Cardiac muscle cell (in vitro differentiated cells and primary cell): ENCODE measurements at regions not wholly inside any gene's neighbourhood (a gene's known extent, or its start where the extent isn't known, plus 50 kb on each side); places are given as distances from the start of the nearest gene placed in this dataset.
A peak's percentile ranks its signal among the peaks of the same experiment; 100 is the strongest.
"Not testable (repeated sequence)": the region's sequence is repeated elsewhere in the genome, so short reads cannot be mapped to it uniquely, and the experiment has no call there.

Experiments
- DNase-seq, 2 donors: peaks; one replicate each; pipeline versions ENCODE4 v3.0.0 to v3.0.0-alpha.2; 2010 to 2017; ENCODE audit warnings: low read depth in 1 of 2, low spot score in 1 of 2
- H3K27ac ChIP-seq: fragments of 200-600 bp; sonication (generic); 2 replicates; pipeline ENCODE4 v1.5.1; 2016
- H3K27me3 ChIP-seq: fragments of 200-600 bp; sonication (generic); 2 replicates; pipeline ENCODE4 v1.6.0; 2016; ENCODE audit warnings: control low read depth
- H3K36me3 ChIP-seq: fragments of 200-600 bp; sonication (generic); 2 replicates; pipeline ENCODE4 v1.5.1; 2016; ENCODE audit warnings: control low read depth
- H3K4me1 ChIP-seq: fragments of 200-600 bp; sonication (generic); 2 replicates; pipeline ENCODE4 v1.8.1; 2017; ENCODE audit warnings: low read depth, mild to moderate bottlenecking, mixed run types
- H3K4me3 ChIP-seq: fragments of 200-600 bp; sonication (generic); 2 replicates; pipeline ENCODE4 v1.5.1; 2016; ENCODE audit warnings: mild to moderate bottlenecking
- H3K9me3 ChIP-seq: fragments of 200-600 bp; sonication (generic); 2 replicates; pipeline ENCODE4 v1.5.1; 2017; ENCODE audit warnings: low read depth, mild to moderate bottlenecking, control low read depth

DNA sequence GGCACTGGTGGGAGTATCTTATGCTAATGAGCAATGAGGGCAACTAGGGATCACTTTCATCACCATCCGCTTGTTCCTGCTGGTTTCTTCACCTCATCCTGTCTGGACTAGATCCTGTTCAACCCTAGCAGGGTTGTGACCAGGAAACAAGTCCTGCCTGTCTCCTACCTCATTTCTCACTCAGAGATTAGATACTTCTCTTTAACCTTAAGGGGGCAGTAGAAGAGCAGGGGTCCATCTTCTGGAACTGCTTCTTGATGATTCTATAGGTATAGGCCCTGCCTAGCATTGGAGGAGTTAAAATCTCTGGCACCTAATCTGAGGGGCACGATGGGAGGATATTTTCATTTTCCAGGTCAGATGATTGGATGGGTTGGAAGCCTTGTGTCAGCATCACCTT, 415.5 kb downstream of the TGIF2LX start:
- H3K27ac ChIP-seq, H3K4me3 ChIP-seq, H3K36me3 ChIP-seq, H3K4me1 ChIP-seq, H3K27me3 ChIP-seq, H3K9me3 ChIP-seq, DNase-seq: not testable (repeated sequence)

DNA sequence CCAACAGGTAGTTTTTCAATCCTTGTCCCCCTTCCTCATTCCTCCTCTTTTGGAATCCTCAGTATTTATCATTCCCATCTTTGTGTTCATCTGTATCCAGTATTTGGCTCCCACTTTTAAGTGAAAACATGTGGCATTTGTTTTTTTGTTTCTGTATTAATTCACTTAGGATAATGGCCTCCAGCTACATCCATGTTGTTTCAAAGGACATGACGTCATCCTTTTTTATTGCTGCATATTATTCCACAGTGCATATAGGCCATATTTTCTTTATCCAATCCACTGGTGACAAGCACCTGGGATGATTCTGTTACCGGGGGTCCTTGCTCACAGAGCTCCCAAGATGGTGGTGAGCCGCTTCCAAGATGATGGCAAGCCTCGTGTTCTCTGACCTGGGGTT, 447.9 kb downstream of the TGIF2LX start:
- not testable (repeated sequence) for H3K27ac ChIP-seq, H3K4me1 ChIP-seq, DNase-seq, H3K36me3 ChIP-seq, H3K27me3 ChIP-seq, H3K4me3 ChIP-seq, H3K9me3 ChIP-seq

- H3K27ac ChIP-seq, H3K9me3 ChIP-seq, H3K27me3 ChIP-seq: not testable (repeated sequence)
Observed at GRCh38 chrX:90398020-90398419, 476.3 kb downstream of the TGIF2LX start.

GRCh38 chrX:90402169-90402568, 480.5 kb downstream of the TGIF2LX start:
- H3K4me3 ChIP-seq, H3K4me1 ChIP-seq, H3K27ac ChIP-seq, H3K9me3 ChIP-seq, H3K27me3 ChIP-seq, H3K36me3 ChIP-seq, DNase-seq: not testable (repeated sequence)

More at GRCh38 chrX:90398020-90398419, 476.3 kb downstream of the TGIF2LX start:
- not testable (repeated sequence) for H3K4me1 ChIP-seq, DNase-seq, H3K4me3 ChIP-seq, H3K36me3 ChIP-seq

DNA sequence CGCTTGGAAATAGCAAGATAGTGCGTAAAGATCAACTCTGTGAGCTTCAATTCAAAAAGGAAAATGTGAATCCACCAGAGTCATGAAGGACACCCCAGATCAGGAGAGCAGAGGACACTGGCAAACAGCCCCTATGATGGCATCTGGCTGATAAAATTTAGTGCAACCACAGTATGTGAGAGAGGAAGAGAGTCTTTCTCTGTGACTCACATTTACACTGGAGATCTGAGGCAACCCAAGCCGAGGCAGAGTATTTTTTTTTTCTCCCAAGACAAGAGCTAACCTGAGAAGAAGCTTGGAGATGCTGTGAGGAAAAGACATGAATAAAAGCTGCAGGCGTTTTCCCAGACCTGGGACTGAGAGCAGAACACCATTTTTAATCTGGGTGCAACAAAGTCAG, 482.2 kb downstream of the TGIF2LX start:
- not testable (repeated sequence) for H3K9me3 ChIP-seq, H3K36me3 ChIP-seq, H3K4me3 ChIP-seq, H3K27me3 ChIP-seq, DNase-seq, H3K27ac ChIP-seq, H3K4me1 ChIP-seq

GRCh38 chrX:90404846-90405436, 483.2 kb downstream of the TGIF2LX start:
- DNase-seq, H3K4me1 ChIP-seq, H3K27ac ChIP-seq, H3K36me3 ChIP-seq, H3K4me3 ChIP-seq, H3K27me3 ChIP-seq, H3K9me3 ChIP-seq: not testable (repeated sequence)

DNA sequence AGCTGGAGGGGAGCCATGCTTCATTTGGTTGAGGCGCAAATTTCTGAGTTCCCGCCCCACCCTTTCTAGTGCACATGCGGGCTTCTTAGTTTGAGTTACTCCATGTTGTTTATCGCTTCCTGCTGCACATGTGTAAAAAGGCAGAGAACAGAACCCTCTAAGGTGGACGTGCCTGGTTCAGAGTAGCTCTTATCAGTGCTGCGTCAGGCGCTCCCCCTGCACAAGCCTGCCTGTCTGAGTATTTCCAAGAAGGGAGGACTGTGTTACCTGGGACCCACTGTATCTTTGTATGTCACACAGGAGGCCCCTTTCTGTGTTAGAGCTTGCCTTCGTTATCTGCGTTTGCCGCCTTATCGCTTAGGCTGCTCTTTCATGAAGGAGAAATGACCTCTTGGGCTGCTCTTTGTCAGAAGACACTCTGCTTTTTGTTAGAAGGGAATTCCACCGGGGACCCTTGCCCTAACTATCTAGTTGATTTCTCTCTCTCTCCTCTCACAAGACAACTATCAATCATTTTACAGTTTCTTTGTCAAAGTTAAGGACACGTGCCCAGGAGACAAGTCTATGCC, 532.1 kb downstream of the TGIF2LX start:
- H3K4me3 ChIP-seq, H3K4me1 ChIP-seq, H3K9me3 ChIP-seq, H3K27me3 ChIP-seq, H3K36me3 ChIP-seq: not testable (repeated sequence)
- H3K27ac ChIP-seq = peak overlapping the region; percentile 43
- DNase-seq = peak in 1 of 2 donors; percentile 52

DNA sequence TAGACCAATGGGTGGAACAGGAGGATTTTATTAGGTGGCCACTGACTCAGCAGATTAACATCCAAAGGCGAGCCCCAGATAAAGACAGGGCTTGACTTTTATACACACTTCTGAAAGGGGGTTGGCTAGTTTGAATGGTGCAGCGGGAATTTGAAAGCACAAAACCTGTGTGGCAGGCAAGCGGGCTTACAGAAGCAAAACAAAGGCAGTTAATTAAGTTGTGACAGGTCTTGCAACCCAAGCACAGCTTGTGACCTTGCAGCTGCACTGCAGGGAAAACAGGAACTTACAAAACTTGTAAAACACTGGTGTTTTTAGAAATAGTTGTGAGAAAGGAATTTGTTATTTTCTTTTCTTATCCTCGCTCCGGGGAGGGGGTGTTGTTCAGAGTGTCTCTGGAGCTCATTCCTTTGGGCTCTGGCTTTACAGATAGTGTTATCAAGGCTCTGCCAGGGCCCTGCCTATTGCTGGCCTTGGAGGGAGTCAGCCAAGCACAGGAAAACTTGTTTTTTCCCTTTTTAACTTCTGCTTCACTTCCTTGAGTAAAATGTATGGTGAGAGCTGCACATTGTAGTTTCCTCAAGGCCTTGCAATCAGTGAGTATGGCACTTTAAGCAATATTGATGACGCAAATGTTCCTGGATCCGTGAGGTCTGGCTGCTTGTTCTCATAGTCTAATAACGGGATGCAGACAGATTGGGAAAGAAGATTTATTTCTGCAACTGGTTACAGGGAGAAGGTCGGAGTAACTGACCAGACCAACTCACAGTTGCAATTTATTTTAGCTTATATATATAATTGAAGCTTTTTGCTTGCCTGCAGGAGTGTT, 536.6 kb downstream of the TGIF2LX start:
- H3K4me1 ChIP-seq, H3K4me3 ChIP-seq, H3K9me3 ChIP-seq, H3K36me3 ChIP-seq, H3K27me3 ChIP-seq: not testable (repeated sequence)
- DNase-seq = peak in 1 of 2 donors; percentile 7
- H3K27ac ChIP-seq = peak overlapping the region; percentile 52

GRCh38 chrX:90474445-90474844, 552.7 kb downstream of the TGIF2LX start:
- H3K27me3 ChIP-seq, H3K4me1 ChIP-seq, H3K36me3 ChIP-seq, H3K27ac ChIP-seq, H3K4me3 ChIP-seq, DNase-seq, H3K9me3 ChIP-seq: not testable (repeated sequence)

- DNase-seq, H3K9me3 ChIP-seq, H3K36me3 ChIP-seq, H3K4me1 ChIP-seq, H3K4me3 ChIP-seq, H3K27me3 ChIP-seq, H3K27ac ChIP-seq: not testable (repeated sequence)
Observed at GRCh38 chrX:90485406-90485805, 563.7 kb downstream of the TGIF2LX start.

DNA sequence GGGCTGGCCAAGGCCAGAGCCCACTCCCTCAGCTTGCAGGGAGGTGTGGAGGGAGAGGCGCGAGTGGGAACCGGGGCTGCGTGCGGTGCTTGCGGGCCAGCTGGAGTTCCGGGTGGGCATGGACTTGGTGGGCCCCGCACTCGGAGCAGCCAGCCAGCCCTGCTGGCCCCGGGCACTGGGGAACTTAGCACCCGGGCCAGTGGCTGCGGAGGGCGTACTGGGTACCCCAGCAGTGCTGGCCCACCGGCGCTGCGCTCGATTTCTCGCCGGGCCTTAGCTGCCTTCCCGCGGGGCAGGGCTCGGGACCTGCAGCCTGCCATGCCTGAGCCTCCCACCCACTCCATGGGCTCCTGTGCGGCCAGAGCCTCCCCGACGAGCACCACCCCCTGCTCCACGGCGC, 599.6 kb downstream of the TGIF2LX start:
- not testable (repeated sequence) for H3K9me3 ChIP-seq, DNase-seq, H3K4me3 ChIP-seq, H3K36me3 ChIP-seq, H3K27me3 ChIP-seq, H3K4me1 ChIP-seq, H3K27ac ChIP-seq

- not testable (repeated sequence) for DNase-seq, H3K36me3 ChIP-seq, H3K4me3 ChIP-seq, H3K27me3 ChIP-seq, H3K4me1 ChIP-seq, H3K9me3 ChIP-seq
- H3K27ac ChIP-seq = peak overlapping the region; percentile 21
Observed at GRCh38 chrX:90524383-90524968, 602.8 kb downstream of the TGIF2LX start.
